Endodermal cell (in vitro differentiated cells): ENCODE measurements at regions not wholly inside any gene's neighbourhood (a gene's known extent, or its start where the extent isn't known, plus 50 kb on each side); places are given as distances from the start of the nearest gene placed in this dataset.
"Not testable (repeated sequence)": the region's sequence is repeated elsewhere in the genome, so short reads cannot be mapped to it uniquely, and the experiment has no call there.

Experiments used
- DNase-seq: peaks from one replicate; pipeline ENCODE4 v3.0.0-alpha.2; 2017
- H3K27ac ChIP-seq: 2 replicates; pipeline ENCODE4 v1.5.1; 2013; ENCODE audit warnings: mild to moderate bottlenecking, low read depth, low read length, moderate library complexity
- H3K27me3 ChIP-seq: 2 replicates; pipeline ENCODE4 v1.6.1; 2013; ENCODE audit warnings: mild to moderate bottlenecking, low read length, moderate library complexity; ENCODE audit not compliant: insufficient read depth, control insufficient read depth, poor library complexity, severe bottlenecking
- H3K36me3 ChIP-seq: 2 replicates; pipeline ENCODE4 v1.7.0; 2013; ENCODE audit warnings: mild to moderate bottlenecking, low read length, moderate library complexity; ENCODE audit not compliant: control insufficient read depth, insufficient read depth
- H3K4me1 ChIP-seq: one replicate; pipeline ENCODE4 v1.7.0; 2013; ENCODE audit warnings: low read length; ENCODE audit not compliant: control insufficient read depth, insufficient read depth
- H3K4me3 ChIP-seq: 2 replicates; pipeline ENCODE4 v1.5.1; 2013; ENCODE audit warnings: mild to moderate bottlenecking, low read length, moderate library complexity
- H3K9ac ChIP-seq: 2 replicates; pipeline ENCODE4 v1.6.1; 2013; ENCODE audit warnings: mild to moderate bottlenecking, low read length, moderate library complexity; ENCODE audit not compliant: poor library complexity, severe bottlenecking; ENCODE audit errors: extremely low read depth
- H3K9me3 ChIP-seq: 2 replicates; pipeline ENCODE4 v1.6.1; 2013; ENCODE audit warnings: mild to moderate bottlenecking, low read length, moderate library complexity; ENCODE audit not compliant: control insufficient read depth
- H3K27ac Mint-ChIP-seq: 2 replicates; pipeline ENCODE4 v1.8.0; 2020; ENCODE audit warnings: mixed read lengths
- H3K27me3 Mint-ChIP-seq: 2 replicates; pipeline ENCODE4 v1.8.0; 2021; ENCODE audit warnings: mild to moderate bottlenecking, mixed read lengths; ENCODE audit not compliant: insufficient read depth
- H3K36me3 Mint-ChIP-seq: 2 replicates; pipeline ENCODE4 v1.8.0; 2020; ENCODE audit warnings: low read depth, mixed read lengths
- H3K4me1 Mint-ChIP-seq: 2 replicates; pipeline ENCODE4 v1.8.0; 2020; ENCODE audit warnings: mixed read lengths
- H3K4me3 Mint-ChIP-seq: 2 replicates; pipeline ENCODE4 v1.8.0; 2020; ENCODE audit warnings: mild to moderate bottlenecking, moderate library complexity, mixed read lengths
- H3K9me3 Mint-ChIP-seq: 2 replicates; pipeline ENCODE4 v1.8.0; 2020; ENCODE audit warnings: mild to moderate bottlenecking, mixed read lengths
- CTCF ChIP-seq: fragments of 200-600 bp; sonication (generic); conservative IDR thresholded peaks from 2 replicates; pipeline ENCODE4 v1.5.0; 2021; ENCODE audit warnings: antibody characterized with exemption, mild to moderate bottlenecking
- WGBS, 2 experiments: methylation state at CpG; one replicate each; pipeline versions ENCODE4 v1.1.5 to v1.1.7; 2013; ENCODE audit warnings: missing lambda C conversion rate in 2 of 2, mixed read lengths in 1 of 2; ENCODE audit not compliant: insufficient coverage in 1 of 2, insufficient read length in 1 of 2; 5-methylcytosine and 5-hydroxymethylcytosine counted together

- H3K27ac Mint-ChIP-seq, result no peak overlapping the region
- Histone ChIP-seq H3K4me3 (no peak overlapping the region), H3K36me3 (no peaks in the 10 kb centered on the region), H3K27me3 (no peaks in the 10 kb centered on the region), H3K27ac (no peak overlapping the region), H3K4me1 (no peaks in the 10 kb centered on the region), H3K9me3 (peaks cover 40% of the 10 kb centered on the region), H3K9ac (no peak overlapping the region)
- no peaks in the 10 kb centered on the region for H3K27me3 Mint-ChIP-seq
- peaks cover 6% of the 10 kb centered on the region for H3K36me3 Mint-ChIP-seq
- H3K9me3 Mint-ChIP-seq, result peaks cover 89% of the 10 kb centered on the region
- WGBS, 2 experiments, result 86 to 89% methylated on average over 34 to 46 of the region's 46 CpGs
- no peak for DNase-seq
- H3K4me1 Mint-ChIP-seq, result no peaks in the 10 kb centered on the region
- TF ChIP-seq CTCF, result no peak
- H3K4me3 Mint-ChIP-seq, result no peak overlapping the region
Observed at GRCh38 chr20:29301624-29302259, 1955.7 kb upstream of the DEFB115 start.

- Histone ChIP-seq H3K9me3 (peaks cover 49% of the 10 kb centered on the region), H3K9ac (no peak overlapping the region), H3K4me3 (no peak overlapping the region), H3K27me3 (no peaks in the 10 kb centered on the region), H3K36me3 (no peaks in the 10 kb centered on the region), H3K4me1 (no peaks in the 10 kb centered on the region), H3K27ac (no peak overlapping the region)
- 76 to 81% methylated on average over 15 to 16 of the region's 16 CpGs for WGBS, 2 experiments
- H3K4me3 Mint-ChIP-seq, result no peak overlapping the region
- DNase-seq, result no peak
- no peak for TF ChIP-seq CTCF
- no peak overlapping the region for H3K27ac Mint-ChIP-seq
- H3K4me1 Mint-ChIP-seq, result no peaks in the 10 kb centered on the region
- peaks cover 86% of the 10 kb centered on the region for H3K9me3 Mint-ChIP-seq
- peaks cover 8% of the 10 kb centered on the region for H3K36me3 Mint-ChIP-seq
- no peaks in the 10 kb centered on the region for H3K27me3 Mint-ChIP-seq
Observed at GRCh38 chr20:29302979-29303644, 1954.4 kb upstream of the DEFB115 start.

- 70 to 77% methylated on average over 11 to 20 of the region's 21 CpGs for WGBS, 2 experiments
- no peak overlapping the region for H3K27ac ChIP-seq
- Mint-ChIP-seq H3K4me3 (no peak overlapping the region), H3K27ac (no peak overlapping the region), H3K4me1 (no peaks in the 10 kb centered on the region), H3K27me3 (no peaks in the 10 kb centered on the region), H3K36me3 (peaks cover 5% of the 10 kb centered on the region), H3K9me3 (peaks cover 90% of the 10 kb centered on the region)
- peaks cover 50% of the 10 kb centered on the region for H3K9me3 ChIP-seq
- no peaks in the 10 kb centered on the region for H3K27me3 ChIP-seq
- peak overlapping the region; percentile 45 for H3K4me3 ChIP-seq
- H3K36me3 ChIP-seq, result no peaks in the 10 kb centered on the region
- no peak overlapping the region for H3K9ac ChIP-seq
- no peaks in the 10 kb centered on the region for H3K4me1 ChIP-seq
- TF ChIP-seq CTCF, result no peak
- no peak for DNase-seq
Observed at GRCh38 chr20:29306390-29307072, 1950.9 kb upstream of the DEFB115 start.

GRCh38 chr20:29307484-29307883, 1950.0 kb upstream of the DEFB115 start:
- not testable (repeated sequence) for H3K27ac ChIP-seq, H3K4me3 Mint-ChIP-seq, DNase-seq, H3K4me1 ChIP-seq, H3K27me3 ChIP-seq, H3K36me3 ChIP-seq, H3K4me1 Mint-ChIP-seq, H3K9ac ChIP-seq, H3K4me3 ChIP-seq, H3K36me3 Mint-ChIP-seq, H3K27me3 Mint-ChIP-seq, H3K27ac Mint-ChIP-seq
- peaks cover 91% of the 10 kb centered on the region for H3K9me3 Mint-ChIP-seq
- WGBS, 2 experiments, result 74 to 83% methylated on average over 6 to 14 of the region's 17 CpGs
- peaks cover 54% of the 10 kb centered on the region for H3K9me3 ChIP-seq

GRCh38 chr20:29308956-29309355, 1948.5 kb upstream of the DEFB115 start:
- peak overlapping the region; percentile 23 for H3K4me3 ChIP-seq
- H3K27ac ChIP-seq, H3K36me3 Mint-ChIP-seq, H3K27ac Mint-ChIP-seq, H3K27me3 Mint-ChIP-seq, H3K4me1 Mint-ChIP-seq, H3K4me1 ChIP-seq, H3K36me3 ChIP-seq, DNase-seq, H3K27me3 ChIP-seq, H3K4me3 Mint-ChIP-seq, H3K9ac ChIP-seq: not testable (repeated sequence)
- H3K9me3 Mint-ChIP-seq, result peaks cover 91% of the 10 kb centered on the region
- H3K9me3 ChIP-seq, result peaks cover 57% of the 10 kb centered on the region
